ENCODE measurements at regions not wholly inside any gene's neighbourhood (a gene's known extent, or its start where the extent isn't known, plus 50 kb on each side); places are given as distances from the start of the nearest gene placed in this dataset.

GRCh38 chr2:237244976-237245646 lies 159.4 kb downstream of the COPS8 start:
- Histone ChIP-seq H3K9me2 (ENCODE audit: insufficient read depth) (no peaks in the 10 kb centered on the region; the same call in 1 of the 2 replicates), H3K4me3 (no peak overlapping the region), H2AFZ (no peak overlapping the region), H4K20me1 (ENCODE audit: insufficient read depth) (no peaks in the 10 kb centered on the region), H3K4me1 (replicated peaks; ENCODE audit: insufficient read depth) (no peaks in the 10 kb centered on the region), H3K27me3 (ENCODE audit: insufficient read depth, low read depth) (no peaks in the 10 kb centered on the region), H3K9me3 (ENCODE audit: insufficient read depth, low read depth) (peaks cover 24% of the 10 kb centered on the region), H3K27ac (no peak overlapping the region), H3F3A (ENCODE audit: insufficient read depth, low read depth) (no peaks in the 10 kb centered on the region), H3K36me3 (ENCODE audit: low read depth) (no peaks in the 10 kb centered on the region), H3K79me2 (ENCODE audit: low read depth) (no peaks in the 10 kb centered on the region), H3K4me2 (no peak overlapping the region)
- TF ChIP-seq CTCF (conservative IDR thresholded peaks at IDR 0.05) = no peak
- TF ChIP-seq EZH2 (IDR thresholded peaks at IDR 0.05; ENCODE audit: low read depth) = no peak
- intact Hi-C loops (cut with micrococcal nuclease; ENCODE audit: unreplicated experiment) = no loop called here
- ChIA-PET POLR2A (ENCODE audit: unreplicated experiment) (no interaction called here), CTCF (no interaction called here)
- DNase-seq = no peak
- BruUV-seq (replicated peaks) = no TSS peak

GRCh38 chr2:237250599-237250998 lies 163.4 kb downstream of the COL6A3 start:
- no peak for DNase-seq
- POLR2A ChIA-PET (ENCODE audit: unreplicated experiment) = interaction anchor here (0.7 kb wide), 1 partner anchor 48 kb away, joined by 4 read pairs; no protein-coding TSS in a partner anchor
- intact Hi-C loops (cut with micrococcal nuclease; ENCODE audit: unreplicated experiment) = no loop called here
- Histone ChIP-seq H2AFZ (no peak overlapping the region), H3K9me3 (ENCODE audit: insufficient read depth, low read depth) (no peaks in the 10 kb centered on the region), H3K79me2 (ENCODE audit: low read depth) (no peaks in the 10 kb centered on the region), H4K20me1 (ENCODE audit: insufficient read depth) (no peaks in the 10 kb centered on the region), H3K36me3 (ENCODE audit: low read depth) (no peaks in the 10 kb centered on the region), H3K9me2 (ENCODE audit: insufficient read depth) (no peaks in the 10 kb centered on the region), H3F3A (ENCODE audit: insufficient read depth, low read depth) (peaks cover 15% of the 10 kb centered on the region; the same call in 1 of the 2 replicates), H3K4me3 (no peak overlapping the region), H3K4me2 (no peak overlapping the region), H3K4me1 (replicated peaks; ENCODE audit: insufficient read depth) (peaks cover 24% of the 10 kb centered on the region), H3K27ac (no peak overlapping the region), H3K27me3 (ENCODE audit: insufficient read depth, low read depth) (no peaks in the 10 kb centered on the region)
- TF ChIP-seq EZH2 (IDR thresholded peaks at IDR 0.05; ENCODE audit: low read depth) (no peak), CTCF (conservative IDR thresholded peaks at IDR 0.05) (no peak)
- CTCF ChIA-PET = no interaction called here
- BruUV-seq (replicated peaks) = no TSS peak

- BruUV-seq (replicated peaks) = no TSS peak
- Histone ChIP-seq H3F3A (ENCODE audit: insufficient read depth, low read depth) (peaks cover 15% of the 10 kb centered on the region; the same call in 1 of the 2 replicates), H3K27me3 (ENCODE audit: insufficient read depth, low read depth) (no peaks in the 10 kb centered on the region), H3K36me3 (ENCODE audit: low read depth) (no peaks in the 10 kb centered on the region), H3K4me2 (no peak overlapping the region), H3K4me3 (no peak overlapping the region), H3K4me1 (replicated peaks; ENCODE audit: insufficient read depth) (peaks cover 24% of the 10 kb centered on the region), H4K20me1 (ENCODE audit: insufficient read depth) (no peaks in the 10 kb centered on the region), H3K9me3 (ENCODE audit: insufficient read depth, low read depth) (0 out of 2 replicates have a peak, but pooled peaks cover 3% of the 10 kb centered on the region), H2AFZ (no peak overlapping the region; the same call in 1 of the 2 replicates), H3K9me2 (ENCODE audit: insufficient read depth) (no peaks in the 10 kb centered on the region), H3K79me2 (ENCODE audit: low read depth) (no peaks in the 10 kb centered on the region), H3K27ac (no peak overlapping the region)
- ChIA-PET CTCF (no interaction called here), POLR2A (ENCODE audit: unreplicated experiment) (no interaction called here)
- intact Hi-C loops (cut with micrococcal nuclease; ENCODE audit: unreplicated experiment) = no loop called here
- DNase-seq = no peak
- TF ChIP-seq EZH2 (IDR thresholded peaks at IDR 0.05; ENCODE audit: low read depth) (no peak), CTCF (conservative IDR thresholded peaks at IDR 0.05) (no peak)
Observed at GRCh38 chr2:237251986-237252385, 162.0 kb downstream of the COL6A3 start.
